ENCODE measurements at regions not wholly inside any gene's neighbourhood (a gene's known extent, or its start where the extent isn't known, plus 50 kb on each side); places are given as distances from the start of the nearest gene placed in this dataset.
A peak's percentile ranks its signal among the peaks of the same experiment; 100 is the strongest.

- no peak for DNase-seq (ENCODE audit: low read depth in 2 of 2)
- no peak for TF ChIP-seq CTCF (IDR thresholded peaks at IDR 0.05; ENCODE audit: low read depth, low read length)
- no peak overlapping the region for H3K4me3 ChIP-seq (replicated peaks in 1 of 2; ENCODE audit: low read depth in 2 of 2, low read length in 2 of 2)
These were observed 434.0 kb downstream of the FOXO1 start for GRCh38 chr13:40232311-40233040.

- no peak for TF ChIP-seq CTCF (IDR thresholded peaks at IDR 0.05; ENCODE audit: low read depth, low read length)
- H3K4me3 ChIP-seq (replicated peaks in 1 of 2; ENCODE audit: low read depth in 2 of 2, low read length in 2 of 2), result no peak overlapping the region
- DNase-seq (ENCODE audit: low read depth in 2 of 2), result no peak
These were observed 432.7 kb downstream of the FOXO1 start for GRCh38 chr13:40233731-40234195.

GRCh38 chr13:40235160-40235796 lies 431.2 kb downstream of the FOXO1 start:
- no peak overlapping the region for H3K4me3 ChIP-seq (replicated peaks in 1 of 2; ENCODE audit: low read depth in 2 of 2, low read length in 2 of 2)
- peak in 1 of 2 donors; percentile 79 for DNase-seq (ENCODE audit: low read depth in 2 of 2)
- no peak for TF ChIP-seq CTCF (IDR thresholded peaks at IDR 0.05; ENCODE audit: low read depth, low read length)

DNA sequence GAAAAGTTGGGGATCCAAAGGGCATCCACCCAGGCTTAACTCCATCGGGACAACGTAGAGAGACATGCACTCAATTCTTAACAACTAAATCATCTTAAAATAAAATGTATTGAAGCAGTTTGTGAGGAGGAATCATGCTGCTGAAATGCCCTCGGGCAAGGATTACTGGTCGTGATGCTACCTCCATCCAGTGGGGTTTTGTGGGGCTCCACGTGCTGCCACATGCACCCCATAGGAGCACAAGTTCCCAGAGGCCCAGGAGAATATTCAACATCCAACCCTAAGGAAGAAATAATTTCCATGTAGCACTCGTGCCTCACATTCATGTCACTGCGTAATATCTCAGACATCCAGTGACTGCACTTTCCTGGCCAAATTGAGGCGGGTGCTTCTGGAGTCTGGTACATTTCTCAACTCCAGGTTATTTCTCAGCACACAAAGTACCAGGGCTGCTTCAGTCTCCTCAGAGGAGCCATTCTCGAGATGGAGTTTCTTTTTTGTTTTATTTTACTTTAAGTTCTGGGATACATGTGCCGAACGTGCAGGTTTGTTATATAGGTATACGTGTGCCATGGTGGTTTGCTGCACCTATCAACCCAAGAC lies 429.8 kb downstream of the FOXO1 start:
- no peak overlapping the region for H3K4me3 ChIP-seq (replicated peaks in 1 of 2; ENCODE audit: low read depth in 2 of 2, low read length in 2 of 2)
- no peak for TF ChIP-seq CTCF (IDR thresholded peaks at IDR 0.05; ENCODE audit: low read depth, low read length)
- peak; percentile 80 to 93 for DNase-seq (ENCODE audit: low read depth in 2 of 2)

- no peak overlapping the region for H3K4me3 ChIP-seq (replicated peaks in 1 of 2; ENCODE audit: low read depth in 2 of 2, low read length in 2 of 2)
- DNase-seq (ENCODE audit: low read depth in 2 of 2), result no peak
- TF ChIP-seq CTCF (IDR thresholded peaks at IDR 0.05; ENCODE audit: low read depth, low read length), result no peak
These were observed 427.7 kb downstream of the FOXO1 start for GRCh38 chr13:40238761-40239160.

DNA sequence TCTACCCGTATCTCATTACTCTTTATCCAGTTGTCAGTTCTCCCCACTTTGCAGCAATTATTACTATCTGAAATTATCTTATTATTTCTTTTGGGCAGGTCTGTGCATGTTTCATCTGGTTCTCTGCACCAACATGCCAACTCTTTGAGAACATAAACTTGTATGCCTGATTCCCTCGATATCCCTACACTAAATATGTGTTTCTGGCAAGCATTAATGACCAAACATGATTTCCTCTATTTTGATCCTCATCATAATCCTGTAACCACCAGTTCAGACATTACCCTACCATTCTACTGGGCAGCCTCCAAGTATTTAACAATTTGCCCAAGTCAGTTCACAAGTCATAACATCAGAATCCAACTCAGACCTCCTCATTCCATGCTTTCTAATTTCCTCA lies 426.1 kb downstream of the FOXO1 start:
- no peak for DNase-seq (ENCODE audit: low read depth in 2 of 2)
- no peak overlapping the region for H3K4me3 ChIP-seq (replicated peaks in 1 of 2; ENCODE audit: low read depth in 2 of 2, low read length in 2 of 2)
- TF ChIP-seq CTCF (IDR thresholded peaks at IDR 0.05; ENCODE audit: low read depth, low read length), result no peak

Measured in cardiac fibroblast (primary cell).